ENCODE measurements at regions not wholly inside any gene's neighbourhood (a gene's known extent, or its start where the extent isn't known, plus 50 kb on each side); places are given as distances from the start of the nearest gene placed in this dataset.
"Not testable (repeated sequence)": the region's sequence is repeated elsewhere in the genome, so short reads cannot be mapped to it uniquely, and the experiment has no call there.

GRCh38 chr18:65671621-65672415, 79.0 kb upstream of the CDH7 start:
- DNase-seq, result no peak

GRCh38 chr18:65670145-65670544, 80.7 kb upstream of the CDH7 start:
- DNase-seq, result not testable (repeated sequence)

- no peak for DNase-seq
Observed at GRCh38 chr18:65661391-65661790, 89.4 kb upstream of the CDH7 start.

GRCh38 chr18:65659912-65660311, 90.9 kb upstream of the CDH7 start:
- no peak for DNase-seq

- DNase-seq, result no peak
Observed at GRCh38 chr18:65659312-65659711, 91.5 kb upstream of the CDH7 start.

- DNase-seq, result no peak
Observed at GRCh38 chr18:65651192-65651591, 99.6 kb upstream of the CDH7 start.

GRCh38 chr18:65632236-65632635, 118.6 kb upstream of the CDH7 start:
- DNase-seq, result no peak

- DNase-seq, result no peak
Observed at GRCh38 chr18:65631766-65632165, 119.0 kb upstream of the CDH7 start.

- DNase-seq, result no peak
Observed at GRCh38 chr18:65628390-65628789, 122.4 kb upstream of the CDH7 start.

GRCh38 chr18:65623676-65624075, 127.1 kb upstream of the CDH7 start:
- no peak for DNase-seq

- DNase-seq, result no peak
Observed at GRCh38 chr18:65622436-65622835, 128.4 kb upstream of the CDH7 start.

GRCh38 chr18:65620076-65620696, 130.6 kb upstream of the CDH7 start:
- no peak for DNase-seq

- DNase-seq, result no peak
Observed at GRCh38 chr18:65610939-65611338, 139.9 kb upstream of the CDH7 start.

GRCh38 chr18:65608471-65608870, 142.3 kb upstream of the CDH7 start:
- DNase-seq, result no peak

GRCh38 chr18:65607161-65607560, 143.7 kb upstream of the CDH7 start:
- no peak for DNase-seq

- no peak for DNase-seq
Observed at GRCh38 chr18:65606551-65607130, 144.2 kb upstream of the CDH7 start.

GRCh38 chr18:65605352-65605751, 145.5 kb upstream of the CDH7 start:
- not testable (repeated sequence) for DNase-seq

- no peak for DNase-seq
Observed at GRCh38 chr18:65601775-65602174, 149.0 kb upstream of the CDH7 start.

- DNase-seq, result no peak
Observed at GRCh38 chr18:65592435-65592834, 158.4 kb upstream of the CDH7 start.

- DNase-seq, result no peak
Observed at GRCh38 chr18:65587491-65587890, 163.3 kb upstream of the CDH7 start.

GRCh38 chr18:65582094-65582493, 168.7 kb upstream of the CDH7 start:
- DNase-seq, result not testable (repeated sequence)

GRCh38 chr18:65568866-65569265, 181.9 kb upstream of the CDH7 start:
- DNase-seq, result no peak

- no peak for DNase-seq
Observed at GRCh38 chr18:65567372-65567771, 183.4 kb upstream of the CDH7 start.

GRCh38 chr18:65548316-65548715, 202.5 kb upstream of the CDH7 start:
- DNase-seq, result no peak

Data from KG1 (cell line).